Endothelial cell of umbilical vein (primary cell): ENCODE measurements at regions not wholly inside any gene's neighbourhood (a gene's known extent, or its start where the extent isn't known, plus 50 kb on each side); places are given as distances from the start of the nearest gene placed in this dataset.

ENCODE experiments used
- BruUV-seq: library from RNA; stranded (reverse); fragments of 400-500 nt; replicated peaks from 2 replicates; lab custom pipeline; 2021; lab: Mats Ljungman, UMichigan
- CTCF ChIA-PET: fragments of 300-600, 350-600 bp; sonication (Branson Sonifier 250); formaldehyde crosslinking; loops from one replicate; lab custom pipeline; 2021; ENCODE audit warnings: antibody characterized with exemption, inconsistent platforms; lab: Charles Lee
- POLR2A ChIA-PET: fragments of 300-600, 350-600 bp; sonication (Branson Sonifier 250); formaldehyde crosslinking; loops from one replicate; lab custom pipeline; 2021; ENCODE audit warnings: antibody characterized with exemption, inconsistent platforms; lab: Charles Lee
- DNase-seq: peaks from one replicate; pipeline ENCODE4 v3.0.0-alpha.2; 2011; ENCODE audit warnings: low read depth, low spot score
- FAIRE-seq: peaks from 2 replicates; lab custom pipeline; 2011; peaks lifted over from hg19 to GRCh38; lab: Jason Lieb, UNC
- H2AFZ ChIP-seq: 2 replicates; pipeline ENCODE4 v1.6.0; 2012; ENCODE audit warnings: low read depth, low read length, control low read depth, inconsistent platforms
- H3K27ac ChIP-seq: 2 replicates; pipeline ENCODE4 v1.5.1; 2011; ENCODE audit warnings: low read depth, mild to moderate bottlenecking, control low read depth, low read length, moderate library complexity; ENCODE audit not compliant: insufficient read depth
- H3K27me3 ChIP-seq, 2 experiments: 2 replicates each; pipeline versions ENCODE4 v1.6.0 to v1.6.1; 2011; ENCODE audit warnings: low read length in 2 of 2, mixed read lengths in 1 of 2; ENCODE audit not compliant: control insufficient read depth in 2 of 2, insufficient read depth in 2 of 2
- H3K36me3 ChIP-seq, 2 experiments: 2 replicates in 1 of 2; 3 replicates in 1 of 2; pipeline ENCODE4 v1.5.1; 2011; ENCODE audit warnings: low read length in 2 of 2, mild to moderate bottlenecking in 1 of 2, moderate library complexity in 1 of 2; ENCODE audit not compliant: control insufficient read depth in 2 of 2, insufficient read depth in 2 of 2; ENCODE audit errors: extremely low read depth in 1 of 2
- H3K4me1 ChIP-seq: 3 replicates; pipeline ENCODE4 v1.5.1; 2011; ENCODE audit warnings: mild to moderate bottlenecking, low read length; ENCODE audit not compliant: control insufficient read depth, insufficient read depth; ENCODE audit errors: extremely low read depth
- H3K4me2 ChIP-seq: 2 replicates; pipeline ENCODE4 v1.6.1; 2011; ENCODE audit warnings: low read length, control low read depth, mixed read lengths; ENCODE audit not compliant: insufficient read depth
- H3K4me3 ChIP-seq, 3 experiments: fragments of 200-600 bp in 1 of 3; sonication (generic), shearing (Covaris generic) in 1 of 3; replicated peaks in 1 of 3; 2 replicates each; pipeline ENCODE4 v1.5.1; 2011 to 2016; ENCODE audit warnings: control low read depth in 3 of 3, low read length in 3 of 3, mild to moderate bottlenecking in 2 of 3, inconsistent platforms in 1 of 3, low read depth in 1 of 3, moderate library complexity in 1 of 3; ENCODE audit not compliant: insufficient read depth in 1 of 3
- H3K79me2 ChIP-seq: 2 replicates; pipeline ENCODE4 v1.6.0; 2012; ENCODE audit warnings: low read length, inconsistent platforms; ENCODE audit not compliant: control insufficient read depth, insufficient read depth
- H3K9ac ChIP-seq: replicated peaks from 2 replicates; pipeline ENCODE3; 2011; ENCODE audit warnings: low read length, control low read depth; ENCODE audit not compliant: insufficient read depth; ENCODE audit errors: extremely low read depth
- H3K9me1 ChIP-seq: replicated peaks from 3 replicates; pipeline ENCODE4 v1.6.0; 2011; ENCODE audit warnings: mild to moderate bottlenecking, low read length; ENCODE audit not compliant: control insufficient read depth, insufficient read depth; ENCODE audit errors: extremely low read depth
- H3K9me3 ChIP-seq: replicated peaks from 2 replicates; pipeline ENCODE4 v1.5.1; 2012; ENCODE audit warnings: low read length, inconsistent platforms; ENCODE audit not compliant: control insufficient read depth, insufficient read depth
- H4K20me1 ChIP-seq: replicated peaks from 2 replicates; pipeline ENCODE3; 2011; ENCODE audit warnings: mild to moderate bottlenecking, low read length; ENCODE audit not compliant: control insufficient read depth, insufficient read depth; ENCODE audit errors: extremely low read depth
- EZH2 ChIP-seq: IDR thresholded peaks from 2 replicates; pipeline ENCODE4 v1.6.1; 2012; ENCODE audit warnings: borderline replicate concordance, low read depth, mild to moderate bottlenecking, moderate library complexity, low read length, inconsistent platforms; ENCODE audit not compliant: severe bottlenecking
- FOS ChIP-seq: IDR thresholded peaks from 2 replicates; pipeline ENCODE4 v1.6.1; 2011; ENCODE audit warnings: mild to moderate bottlenecking, low read length, moderate library complexity, borderline replicate concordance; ENCODE audit not compliant: insufficient read depth
- GATA2 ChIP-seq: IDR thresholded peaks from 2 replicates; pipeline ENCODE4 v1.7.0; 2011; ENCODE audit warnings: low read depth, mild to moderate bottlenecking, moderate library complexity, mixed read lengths, low read length; ENCODE audit not compliant: insufficient read length, insufficient read depth
- JUN ChIP-seq: IDR thresholded peaks from 2 replicates; pipeline ENCODE4 v1.6.1; 2011; ENCODE audit warnings: borderline replicate concordance, low read depth; ENCODE audit not compliant: insufficient read length, insufficient read depth
- MYC ChIP-seq: IDR thresholded peaks from one replicate; pipeline ENCODE4 v1.6.1; 2011; ENCODE audit warnings: mild to moderate bottlenecking, low read depth, low read length
- POLR2A ChIP-seq: IDR thresholded peaks from 2 replicates; pipeline ENCODE4 v1.6.1; 2012; ENCODE audit warnings: low read depth, mild to moderate bottlenecking, control low read depth, low read length
- POLR2AphosphoS5 ChIP-seq: IDR thresholded peaks from 2 replicates; pipeline ENCODE4 v1.6.1; 2012; ENCODE audit warnings: low read depth, mild to moderate bottlenecking, control low read depth, low read length, moderate library complexity; ENCODE audit not compliant: insufficient read depth
- dilution Hi-C: fragments of 300-500 bp; cut with MboI; formaldehyde crosslinking; loops from one replicate; pipeline ENCODE4 v1.15.0; 2019; ENCODE audit warnings: low sequenced_read_pairs; ENCODE audit not compliant: extremely low pct_ligation_motif_present
- intact Hi-C: fragments of 100-400 bp; cut with micrococcal nuclease; formaldehyde crosslinking; loops from one replicate; pipeline ENCODE4 v1.10.0; 2022
- TF ChIP-seq, protein P1 (sequence below), 2 donors: IDR thresholded peaks; 1 replicate in 1 of 2; 2 replicates in 1 of 2; pipeline ENCODE4 v1.5.1; 2011; ENCODE audit warnings: low read length in 2 of 2, mild to moderate bottlenecking in 2 of 2, moderate library complexity in 2 of 2, control low read depth in 1 of 2, inconsistent platforms in 1 of 2, low read depth in 1 of 2; ENCODE audit not compliant: insufficient read depth in 1 of 2; ENCODE audit errors: extremely low read depth in 1 of 2
- TF ChIP-seq, protein P2 (sequence below): IDR thresholded peaks from 2 replicates; pipeline ENCODE4 v1.6.1; 2011; ENCODE audit not compliant: insufficient read depth, insufficient read length

DNA sequence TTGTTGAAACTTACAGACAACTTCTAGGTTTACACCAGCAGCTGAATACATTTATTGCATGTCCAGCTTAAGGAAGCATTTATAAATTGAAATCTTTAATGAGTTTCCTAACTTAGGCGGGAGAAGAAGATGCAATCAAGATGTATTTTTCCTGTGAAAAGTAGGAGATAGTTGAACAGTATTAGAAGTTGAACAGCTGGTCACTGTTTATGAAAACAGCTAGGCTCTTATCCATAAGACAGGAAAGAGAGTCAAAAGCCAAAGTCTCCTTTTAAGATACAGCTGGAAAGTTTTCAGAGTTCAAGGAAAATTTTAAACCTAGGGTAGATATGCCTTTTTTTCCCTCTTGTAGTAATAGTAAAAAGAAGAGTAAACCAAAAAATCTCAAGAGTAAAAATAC, 236.1 kb upstream of the FERD3L start:
- H3K4me2 ChIP-seq = no peak overlapping the region
- H4K20me1 ChIP-seq = no peaks in the 10 kb centered on the region
- dilution Hi-C loops (no loop called here), intact Hi-C loops (no loop called here)
- H3K4me1 ChIP-seq = no peaks in the 10 kb centered on the region
- no peak for TF ChIP-seq EZH2
- FAIRE-seq (no peak), DNase-seq (no peak)
- no TSS peak for BruUV-seq
- H3K79me2 ChIP-seq = no peaks in the 10 kb centered on the region
- ChIA-PET CTCF (no interaction called here), POLR2A (no interaction called here)
- no peaks in the 10 kb centered on the region for H3K9me3 ChIP-seq
- H3K36me3 ChIP-seq = no peaks in the 10 kb centered on the region
- H3K4me3 ChIP-seq = no peak overlapping the region
- H3K9me1 ChIP-seq = no peaks in the 10 kb centered on the region
- H2AFZ ChIP-seq = no peak overlapping the region
- H3K27me3 ChIP-seq = no peaks in the 10 kb centered on the region
- no peak overlapping the region for H3K9ac ChIP-seq
- H3K27ac ChIP-seq = no peak overlapping the region

DNA sequence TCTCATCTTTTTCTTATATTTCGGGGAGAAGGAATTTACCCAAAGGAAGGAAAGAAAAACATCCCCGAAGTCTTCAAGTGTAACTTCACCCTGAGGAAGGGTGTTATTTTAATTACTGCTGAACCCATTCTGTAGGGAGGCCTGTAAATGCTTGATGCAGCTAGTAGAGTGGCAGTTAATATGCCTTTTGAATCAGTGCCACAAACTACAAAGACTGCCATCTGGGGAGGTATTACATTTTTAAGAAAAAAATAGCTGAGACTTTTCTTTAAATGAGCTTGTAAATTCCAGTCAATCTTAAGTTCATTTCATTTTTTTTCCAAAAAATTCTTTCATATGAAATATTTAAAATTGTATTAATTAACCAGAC, 233.1 kb upstream of the FERD3L start:
- CTCF ChIA-PET = no interaction called here
- no peaks in the 10 kb centered on the region for H3K9me3 ChIP-seq
- no peak overlapping the region for H3K9ac ChIP-seq
- no peaks in the 10 kb centered on the region for H3K4me1 ChIP-seq
- no peaks in the 10 kb centered on the region for H3K9me1 ChIP-seq
- POLR2A ChIA-PET = no interaction called here
- TF ChIP-seq, protein P1, sequence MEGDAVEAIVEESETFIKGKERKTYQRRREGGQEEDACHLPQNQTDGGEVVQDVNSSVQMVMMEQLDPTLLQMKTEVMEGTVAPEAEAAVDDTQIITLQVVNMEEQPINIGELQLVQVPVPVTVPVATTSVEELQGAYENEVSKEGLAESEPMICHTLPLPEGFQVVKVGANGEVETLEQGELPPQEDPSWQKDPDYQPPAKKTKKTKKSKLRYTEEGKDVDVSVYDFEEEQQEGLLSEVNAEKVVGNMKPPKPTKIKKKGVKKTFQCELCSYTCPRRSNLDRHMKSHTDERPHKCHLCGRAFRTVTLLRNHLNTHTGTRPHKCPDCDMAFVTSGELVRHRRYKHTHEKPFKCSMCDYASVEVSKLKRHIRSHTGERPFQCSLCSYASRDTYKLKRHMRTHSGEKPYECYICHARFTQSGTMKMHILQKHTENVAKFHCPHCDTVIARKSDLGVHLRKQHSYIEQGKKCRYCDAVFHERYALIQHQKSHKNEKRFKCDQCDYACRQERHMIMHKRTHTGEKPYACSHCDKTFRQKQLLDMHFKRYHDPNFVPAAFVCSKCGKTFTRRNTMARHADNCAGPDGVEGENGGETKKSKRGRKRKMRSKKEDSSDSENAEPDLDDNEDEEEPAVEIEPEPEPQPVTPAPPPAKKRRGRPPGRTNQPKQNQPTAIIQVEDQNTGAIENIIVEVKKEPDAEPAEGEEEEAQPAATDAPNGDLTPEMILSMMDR (IDR thresholded peaks at IDR 0.05; ENCODE audit: extremely low read depth in 1 of 2, insufficient read depth in 1 of 2, low read depth in 1 of 2, low read length in 2 of 2) = no peak
- no peak for TF ChIP-seq GATA2
- no peak for TF ChIP-seq JUN
- TF ChIP-seq FOS = no peak
- no peak for TF ChIP-seq EZH2
- TF ChIP-seq POLR2AphosphoS5 = no peak
- TF ChIP-seq MYC = no peak
- no peak for TF ChIP-seq POLR2A
- TF ChIP-seq, protein P2, sequence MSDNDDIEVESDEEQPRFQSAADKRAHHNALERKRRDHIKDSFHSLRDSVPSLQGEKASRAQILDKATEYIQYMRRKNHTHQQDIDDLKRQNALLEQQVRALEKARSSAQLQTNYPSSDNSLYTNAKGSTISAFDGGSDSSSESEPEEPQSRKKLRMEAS = no peak
- FAIRE-seq (no peak), DNase-seq (no peak)
- H3K4me2 ChIP-seq = no peak overlapping the region
- H4K20me1 ChIP-seq = no peaks in the 10 kb centered on the region
- H2AFZ ChIP-seq = no peak overlapping the region
- H3K79me2 ChIP-seq = no peaks in the 10 kb centered on the region
- intact Hi-C loops (no loop called here), dilution Hi-C loops (no loop called here)
- no peak overlapping the region for H3K4me3 ChIP-seq
- H3K27me3 ChIP-seq = no peaks in the 10 kb centered on the region
- H3K36me3 ChIP-seq = no peaks in the 10 kb centered on the region
- no TSS peak for BruUV-seq
- H3K27ac ChIP-seq = no peak overlapping the region
